PC-9 (cell line): ENCODE measurements at regions not wholly inside any gene's neighbourhood (a gene's known extent, or its start where the extent isn't known, plus 50 kb on each side); places are given as distances from the start of the nearest gene placed in this dataset.

Experiments
- EZH2 ChIP-seq: fragments of 200-600 bp; sonication (generic); IDR thresholded peaks from 2 replicates; pipeline ENCODE4 v1.8.0; 2017; ENCODE audit warnings: antibody characterized with exemption, low read depth
- TF ChIP-seq, protein P1 (sequence below): fragments of 200-600 bp; sonication (generic); conservative IDR thresholded peaks from 2 replicates; pipeline ENCODE4 v1.6.1; 2017; ENCODE audit warnings: mixed run types, antibody characterized with exemption, mild to moderate bottlenecking, moderate library complexity

DNA sequence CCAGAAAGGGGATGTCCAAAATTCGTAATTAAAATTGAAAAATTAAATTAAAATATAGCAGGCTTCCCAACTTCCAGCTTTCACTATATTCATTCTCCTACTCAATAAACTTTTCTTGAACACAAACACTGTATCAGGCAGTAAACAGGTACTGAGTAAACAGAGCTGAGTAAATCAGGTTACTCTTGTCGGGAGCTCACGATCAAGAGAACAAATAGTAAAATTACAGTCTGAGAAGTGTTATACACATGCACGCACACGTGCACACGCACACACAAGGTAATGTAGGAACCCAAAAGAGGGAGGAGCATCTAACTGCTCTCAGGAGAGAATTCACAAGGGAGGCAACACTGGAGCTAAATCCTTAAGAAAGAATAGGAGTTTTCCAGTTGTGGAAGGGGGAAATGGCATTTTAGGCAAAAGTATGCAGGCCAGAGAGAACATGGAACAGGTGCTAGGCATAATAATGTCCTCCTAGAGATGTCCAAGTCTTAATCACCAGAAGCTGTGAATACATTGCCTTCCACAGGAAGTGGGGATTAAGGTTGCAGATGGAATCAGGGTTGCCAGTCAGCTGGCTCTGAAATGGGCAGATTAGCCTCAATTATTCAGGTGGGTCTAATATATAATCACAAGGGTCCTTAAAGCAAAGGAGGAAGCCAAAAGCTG is 598.8 kb upstream of the BRINP1 start:
- no peak for TF ChIP-seq EZH2
- TF ChIP-seq, protein P1, sequence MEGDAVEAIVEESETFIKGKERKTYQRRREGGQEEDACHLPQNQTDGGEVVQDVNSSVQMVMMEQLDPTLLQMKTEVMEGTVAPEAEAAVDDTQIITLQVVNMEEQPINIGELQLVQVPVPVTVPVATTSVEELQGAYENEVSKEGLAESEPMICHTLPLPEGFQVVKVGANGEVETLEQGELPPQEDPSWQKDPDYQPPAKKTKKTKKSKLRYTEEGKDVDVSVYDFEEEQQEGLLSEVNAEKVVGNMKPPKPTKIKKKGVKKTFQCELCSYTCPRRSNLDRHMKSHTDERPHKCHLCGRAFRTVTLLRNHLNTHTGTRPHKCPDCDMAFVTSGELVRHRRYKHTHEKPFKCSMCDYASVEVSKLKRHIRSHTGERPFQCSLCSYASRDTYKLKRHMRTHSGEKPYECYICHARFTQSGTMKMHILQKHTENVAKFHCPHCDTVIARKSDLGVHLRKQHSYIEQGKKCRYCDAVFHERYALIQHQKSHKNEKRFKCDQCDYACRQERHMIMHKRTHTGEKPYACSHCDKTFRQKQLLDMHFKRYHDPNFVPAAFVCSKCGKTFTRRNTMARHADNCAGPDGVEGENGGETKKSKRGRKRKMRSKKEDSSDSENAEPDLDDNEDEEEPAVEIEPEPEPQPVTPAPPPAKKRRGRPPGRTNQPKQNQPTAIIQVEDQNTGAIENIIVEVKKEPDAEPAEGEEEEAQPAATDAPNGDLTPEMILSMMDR: no peak
